H1 (cell line): ENCODE measurements at regions not wholly inside any gene's neighbourhood (a gene's known extent, or its start where the extent isn't known, plus 50 kb on each side); places are given as distances from the start of the nearest gene placed in this dataset.

Experiments
- EZH2 ChIP-seq: fragments of 200-600 bp; sonication (generic); IDR thresholded peaks from 2 replicates; pipeline ENCODE4 v1.7.1; 2012; ENCODE audit warnings: low read depth, mild to moderate bottlenecking, moderate library complexity, low read length, inconsistent platforms; ENCODE audit not compliant: severe bottlenecking
- PHF8 ChIP-seq: fragments of 200-600 bp; sonication (generic); conservative IDR thresholded peaks from 2 replicates; pipeline ENCODE4 v1.7.1; 2012; ENCODE audit warnings: low read depth, mild to moderate bottlenecking, inconsistent platforms, low read length, moderate library complexity
- POLR2AphosphoS5 ChIP-seq: IDR thresholded peaks from 2 replicates; pipeline ENCODE4 v1.6.1; 2011; ENCODE audit warnings: low read depth, low read length
- TCF12 ChIP-seq: IDR thresholded peaks from 2 replicates; pipeline ENCODE4 v1.6.1; 2011; ENCODE audit warnings: low read depth, mild to moderate bottlenecking, low read length
- YY1 ChIP-seq: IDR thresholded peaks from 2 replicates; pipeline ENCODE4 v1.6.1; 2011; ENCODE audit warnings: low read depth, mild to moderate bottlenecking, low read length

DNA sequence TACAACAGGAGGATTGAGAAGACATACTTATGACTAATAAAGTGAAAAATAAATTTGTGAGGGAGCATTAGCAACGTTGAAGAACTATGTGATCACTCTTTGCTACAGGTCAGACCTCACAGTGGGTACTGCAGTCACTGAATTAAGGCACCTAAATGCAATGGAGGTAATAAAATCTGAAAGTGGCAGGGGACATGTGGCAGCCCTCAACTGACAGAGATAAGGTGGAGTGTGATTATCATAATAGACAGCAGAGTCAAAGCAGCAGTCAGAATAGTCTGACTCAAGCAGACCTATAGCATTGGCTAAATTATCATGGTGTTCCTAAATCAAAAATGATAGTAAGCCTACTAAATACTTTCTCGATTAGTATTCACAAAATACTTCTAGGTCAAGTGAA is 1220.5 kb downstream of the PCDH18 start:
- TF ChIP-seq TCF12 (no peak), EZH2 (no peak), PHF8 (no peak), YY1 (no peak), POLR2AphosphoS5 (no peak)
